SK-N-SH (cell line): ENCODE measurements at regions not wholly inside any gene's neighbourhood (a gene's known extent, or its start where the extent isn't known, plus 50 kb on each side); places are given as distances from the start of the nearest gene placed in this dataset.

Source experiments
- CTCF ChIA-PET: fragments of 300-600, 350-600 bp; formaldehyde crosslinking; extraction: SDS; loops from one replicate; lab custom pipeline; 2021; lab: Yijun Ruan, JAX
- POLR2A ChIA-PET: fragments of 350-600 bp; sonication (Branson Sonifier 250); formaldehyde crosslinking; extraction: SDS; loops from one replicate; lab custom pipeline; 2020; ENCODE audit warnings: antibody characterized with exemption, inconsistent platforms; lab: Yijun Ruan, JAX
- DNase-seq: peaks from one replicate; pipeline ENCODE4 v3.0.0; 2012
- H2AFZ ChIP-seq: fragments of 200-600 bp; sonication (generic); 2 replicates; pipeline ENCODE4 v1.8.1; 2016; ENCODE audit warnings: antibody characterized with exemption, mild to moderate bottlenecking, low read depth
- H3F3A ChIP-seq: fragments of 200-600 bp; sonication (generic); replicated peaks from 2 replicates; pipeline ENCODE3; 2016; ENCODE audit warnings: antibody characterized with exemption, mild to moderate bottlenecking; ENCODE audit not compliant: insufficient read depth
- H3K27ac ChIP-seq, 2 experiments: fragments of 200-500 bp in 1 of 2; fragments of 200-600 bp in 1 of 2; sonication (Bioruptor generic) in 1 of 2; sonication (generic), shearing (Covaris generic) in 1 of 2; 2 replicates each; pipeline versions ENCODE4 v1.5.1 to v1.6.1; 2014 to 2016; ENCODE audit warnings: low read depth in 2 of 2, inconsistent platforms in 1 of 2, low read length in 1 of 2, mild to moderate bottlenecking in 1 of 2, mixed read lengths in 1 of 2
- H3K27me3 ChIP-seq: fragments of 200-600 bp; sonication (generic), shearing (Covaris generic); 2 replicates; pipeline ENCODE4 v1.6.1; 2016; ENCODE audit warnings: mixed run types; ENCODE audit not compliant: insufficient read depth
- H3K36me3 ChIP-seq, 2 experiments: fragments of 200-500 bp in 1 of 2; fragments of 200-600 bp in 1 of 2; sonication (Bioruptor generic) in 1 of 2; sonication (generic) in 1 of 2; replicated peaks in 1 of 2; 2 replicates each; pipeline versions ENCODE3 to v1.5.1; 2014 to 2016; ENCODE audit warnings: low read length in 1 of 2, mild to moderate bottlenecking in 1 of 2; ENCODE audit not compliant: insufficient read depth in 2 of 2, control insufficient read depth in 1 of 2
- H3K4me1 ChIP-seq, 2 experiments: fragments of 200-500 bp in 1 of 2; fragments of 200-600 bp in 1 of 2; sonication (Bioruptor generic) in 1 of 2; sonication (generic), shearing (Covaris generic) in 1 of 2; 2 replicates each; pipeline versions ENCODE4 v1.5.1 to v1.6.1; 2014 to 2016; ENCODE audit warnings: low read depth in 1 of 2, low read length in 1 of 2, mixed run types in 1 of 2; ENCODE audit not compliant: insufficient read depth in 2 of 2, control insufficient read depth in 1 of 2
- H3K4me2 ChIP-seq: fragments of 200-600 bp; sonication (generic), shearing (Covaris generic); 2 replicates; pipeline ENCODE4 v1.6.1; 2017; ENCODE audit warnings: mixed run types
- H3K4me3 ChIP-seq, 2 experiments: fragments of 200-500 bp in 1 of 2; fragments of 200-600 bp in 1 of 2; sonication (Bioruptor generic) in 1 of 2; sonication (generic), shearing (Covaris generic) in 1 of 2; 2 replicates each; pipeline versions ENCODE4 v1.5.1 to v1.8.1; 2014 to 2016; ENCODE audit warnings: low read depth in 2 of 2, inconsistent platforms in 1 of 2, low read length in 1 of 2, mild to moderate bottlenecking in 1 of 2, mixed read lengths in 1 of 2, moderate library complexity in 1 of 2
- H3K79me2 ChIP-seq: fragments of 200-600 bp; sonication (generic); 2 replicates; pipeline ENCODE4 v1.8.1; 2017; ENCODE audit warnings: mild to moderate bottlenecking; ENCODE audit not compliant: insufficient read depth
- H3K9ac ChIP-seq: fragments of 200-600 bp; sonication (generic); 2 replicates; pipeline ENCODE4 v1.6.1; 2017; ENCODE audit warnings: mixed run types
- H3K9me2 ChIP-seq: fragments of 200-600 bp; sonication (generic); 2 replicates; pipeline ENCODE4 v1.6.1; 2017; ENCODE audit warnings: mixed run types
- H3K9me3 ChIP-seq: fragments of 200-600 bp; sonication (generic); 2 replicates; pipeline ENCODE4 v1.6.1; 2017; ENCODE audit warnings: mixed run types, mild to moderate bottlenecking, moderate library complexity
- H4K20me1 ChIP-seq: fragments of 200-600 bp; sonication (generic); 2 replicates; pipeline ENCODE4 v1.6.1; 2017; ENCODE audit warnings: mild to moderate bottlenecking, mixed run types; ENCODE audit not compliant: insufficient read depth
- CHD2 ChIP-seq: fragments of 150-350 bp; IDR thresholded peaks from 2 replicates; pipeline ENCODE4 v1.6.1; 2018; ENCODE audit warnings: low read length; ENCODE audit not compliant: partially characterized antibody
- ELF1 ChIP-seq: IDR thresholded peaks from 2 replicates; pipeline ENCODE4 v1.4.0; 2012
- EP300 ChIP-seq, 2 experiments: IDR thresholded peaks; 2 replicates each; pipeline versions ENCODE4 v1.4.0 to v1.6.1; 2012; ENCODE audit warnings: borderline replicate concordance in 1 of 2, low read depth in 1 of 2, low read length in 1 of 2
- GABPA ChIP-seq: IDR thresholded peaks from 2 replicates; pipeline ENCODE4 v1.4.0; 2012; ENCODE audit warnings: low read depth, mild to moderate bottlenecking
- MAX ChIP-seq: IDR thresholded peaks from 2 replicates; pipeline ENCODE4 v1.4.0; 2012; ENCODE audit warnings: low read depth
- MEF2A ChIP-seq: IDR thresholded peaks from 2 replicates; pipeline ENCODE4 v1.4.0; 2012; ENCODE audit warnings: low read depth, borderline replicate concordance
- NFIC ChIP-seq: IDR thresholded peaks from 2 replicates; pipeline ENCODE4 v1.4.0; 2012; ENCODE audit warnings: borderline replicate concordance
- NRF1 ChIP-seq: IDR thresholded peaks from 2 replicates; pipeline ENCODE4 v1.6.1; 2012; ENCODE audit warnings: low read depth, mild to moderate bottlenecking, low read length
- RAD21 ChIP-seq: IDR thresholded peaks from 2 replicates; pipeline ENCODE4 v1.6.1; 2012; ENCODE audit warnings: mild to moderate bottlenecking, low read length
- REST ChIP-seq: IDR thresholded peaks from 2 replicates; pipeline ENCODE4 v1.6.1; 2012; ENCODE audit warnings: mild to moderate bottlenecking, low read depth, low read length, moderate library complexity
- RFX5 ChIP-seq: IDR thresholded peaks from 2 replicates; pipeline ENCODE4 v1.6.1; 2012; ENCODE audit warnings: mild to moderate bottlenecking, improper control_type of control experiment, low read length
- SIN3A ChIP-seq: IDR thresholded peaks from 2 replicates; pipeline ENCODE4 v1.6.1; 2012; ENCODE audit warnings: low read depth, mild to moderate bottlenecking, low read length, moderate library complexity, borderline replicate concordance
- TAF1 ChIP-seq: IDR thresholded peaks from 2 replicates; pipeline ENCODE4 v1.6.1; 2012; ENCODE audit warnings: low read depth, mild to moderate bottlenecking, low read length, moderate library complexity, borderline replicate concordance
- TCF12 ChIP-seq: IDR thresholded peaks from 2 replicates; pipeline ENCODE4 v1.4.0; 2012
- YY1 ChIP-seq: IDR thresholded peaks from 2 replicates; pipeline ENCODE4 v1.4.0; 2012; ENCODE audit warnings: low read depth, mild to moderate bottlenecking
- WGBS: methylation state at CpG from one replicate; pipeline ENCODE4 v1.1.6; 2017; ENCODE audit warnings: low lambda C conversion rate; 5-methylcytosine and 5-hydroxymethylcytosine counted together

- TF ChIP-seq REST = no peak
- no peak for TF ChIP-seq NRF1
- no peak for TF ChIP-seq YY1
- TF ChIP-seq CHD2 = no peak
- no peak for TF ChIP-seq TAF1
- TF ChIP-seq RFX5 = no peak
- no peak for TF ChIP-seq ELF1
- no peak for TF ChIP-seq MEF2A
- no peak for TF ChIP-seq EP300 (IDR thresholded peaks at IDR 0.05; ENCODE audit: borderline replicate concordance in 1 of 2, low read depth in 1 of 2, low read length in 1 of 2)
Measured at GRCh38 chr15:47944637-47945288, 176.0 kb upstream of the SLC24A5 start (continued).

- Histone ChIP-seq H3K4me1 (no peaks in the 10 kb centered on the region; a peak in 2 of 4 replicates), H3K9me2 (no peaks in the 10 kb centered on the region), H3K4me3 (no peak overlapping the region), H3K4me2 (no peak overlapping the region), H4K20me1 (no peaks in the 10 kb centered on the region), H3K9ac (no peak overlapping the region), H3F3A (no peaks in the 10 kb centered on the region), H3K79me2 (no peaks in the 10 kb centered on the region), H3K36me3 (no peaks in the 10 kb centered on the region), H3K9me3 (no peaks in the 10 kb centered on the region), H2AFZ (no peak overlapping the region), H3K27me3 (no peaks in the 10 kb centered on the region), H3K27ac (no peak overlapping the region; a peak in 1 of 4 replicates)
- CTCF ChIA-PET = interaction anchor here (1.3 kb wide), 1 partner anchor 8 kb away, joined by 3 read pairs; no protein-coding TSS in a partner anchor
- POLR2A ChIA-PET = no interaction called here
- WGBS = 50% methylated on average over 6 of the region's 6 CpGs
- no peak for DNase-seq
- TF ChIP-seq RAD21 = no peak
- no peak for TF ChIP-seq ELF1
- TF ChIP-seq NFIC = no peak
- TF ChIP-seq CHD2 = no peak
- no peak for TF ChIP-seq TCF12
- no peak for TF ChIP-seq GABPA
- TF ChIP-seq SIN3A = no peak
- no peak for TF ChIP-seq MAX
Measured at GRCh38 chr15:47945872-47946650, 174.7 kb upstream of the SLC24A5 start.
